ENCODE measurements at regions not wholly inside any gene's neighbourhood (a gene's known extent, or its start where the extent isn't known, plus 50 kb on each side); places are given as distances from the start of the nearest gene placed in this dataset.

- TF ChIP-seq EP300 (IDR thresholded peaks at IDR 0.05) = no peak
- TF ChIP-seq CTCF (IDR thresholded peaks at IDR 0.05) = no peak
- TF ChIP-seq POLR2A (IDR thresholded peaks at IDR 0.05) = no peak
Observed at GRCh38 chr2:88892788-88893187, 201.3 kb downstream of the RPIA start.
